Sigmoid colon (tissue), 6 donors: ENCODE measurements at regions not wholly inside any gene's neighbourhood (a gene's known extent, or its start where the extent isn't known, plus 50 kb on each side); places are given as distances from the start of the nearest gene placed in this dataset.

ENCODE experiments used
- DNase-seq: peaks from one replicate; pipeline ENCODE4 v3.0.0-alpha.2; 2019
- H3K27ac ChIP-seq, 4 donors: fragments of 200-600 bp; sonication (generic); one replicate each; pipeline ENCODE4 v1.5.1; 2016 to 2019; ENCODE audit warnings: mild to moderate bottlenecking in 1 of 4
- H3K27me3 ChIP-seq, 3 donors: fragments of 200-600 bp; sonication (generic); one replicate each; pipeline ENCODE4 v1.5.1; 2019; ENCODE audit warnings: mild to moderate bottlenecking in 1 of 3
- H3K36me3 ChIP-seq, 4 donors: fragments of 200-600 bp; sonication (generic); one replicate each; pipeline ENCODE4 v1.5.1; 2016 to 2019
- H3K4me1 ChIP-seq, 4 donors: fragments of 200-600 bp; sonication (generic); one replicate each; pipeline ENCODE4 v1.5.1; 2017 to 2019
- H3K4me3 ChIP-seq, 4 donors: fragments of 200-600 bp; sonication (generic); one replicate each; pipeline ENCODE4 v1.5.1; 2017 to 2019; ENCODE audit warnings: mild to moderate bottlenecking in 2 of 4, moderate library complexity in 1 of 4
- H3K9me3 ChIP-seq, 4 donors: fragments of 200-600 bp in 3 of 4; sonication (generic) in 3 of 4; one replicate each; pipeline versions ENCODE4 v1.5.1 to v1.6.1; 2013 to 2019
- EP300 ChIP-seq, 4 donors: sonication (generic); formaldehyde crosslinking; IDR thresholded peaks; one replicate each; pipeline ENCODE4 v1.6.1; 2017; ENCODE audit warnings: antibody characterized with exemption in 4 of 4
- POLR2A ChIP-seq, 2 donors: fragments of 450-650 bp; IDR thresholded peaks; one replicate each; pipeline ENCODE4 v1.6.1; 2016; ENCODE audit warnings: antibody characterized with exemption in 2 of 2, mild to moderate bottlenecking in 2 of 2, moderate library complexity in 2 of 2
- POLR2AphosphoS5 ChIP-seq, 4 donors: sonication (generic); formaldehyde crosslinking; IDR thresholded peaks; one replicate each; pipeline ENCODE4 v1.6.1; 2017; ENCODE audit warnings: antibody characterized with exemption in 4 of 4
- WGBS, 2 donors: extraction: QIAGEN DNeasy Blood & Tissue Kit; methylation state at CpG; one replicate each; pipeline ENCODE4 v1.1.7; 2013; 5-methylcytosine and 5-hydroxymethylcytosine counted together
- intact Hi-C: fragments of 100-400 bp; cut with DNase I; formaldehyde crosslinking; loops from one replicate; pipeline ENCODE4 v1.15.1; 2023
- TF ChIP-seq, protein P1 (sequence below), 4 experiments: fragments of 450-650 bp in 3 of 4; fragments of 200-600 bp in 1 of 4; IDR thresholded peaks; one replicate each; pipeline ENCODE4 v1.5.1; 2016 to 2019; ENCODE audit warnings: antibody characterized with exemption in 4 of 4, mild to moderate bottlenecking in 3 of 4, moderate library complexity in 2 of 4
- donor health status: healthy with polysubstance abuse.
- donor health status: healthy.

DNA sequence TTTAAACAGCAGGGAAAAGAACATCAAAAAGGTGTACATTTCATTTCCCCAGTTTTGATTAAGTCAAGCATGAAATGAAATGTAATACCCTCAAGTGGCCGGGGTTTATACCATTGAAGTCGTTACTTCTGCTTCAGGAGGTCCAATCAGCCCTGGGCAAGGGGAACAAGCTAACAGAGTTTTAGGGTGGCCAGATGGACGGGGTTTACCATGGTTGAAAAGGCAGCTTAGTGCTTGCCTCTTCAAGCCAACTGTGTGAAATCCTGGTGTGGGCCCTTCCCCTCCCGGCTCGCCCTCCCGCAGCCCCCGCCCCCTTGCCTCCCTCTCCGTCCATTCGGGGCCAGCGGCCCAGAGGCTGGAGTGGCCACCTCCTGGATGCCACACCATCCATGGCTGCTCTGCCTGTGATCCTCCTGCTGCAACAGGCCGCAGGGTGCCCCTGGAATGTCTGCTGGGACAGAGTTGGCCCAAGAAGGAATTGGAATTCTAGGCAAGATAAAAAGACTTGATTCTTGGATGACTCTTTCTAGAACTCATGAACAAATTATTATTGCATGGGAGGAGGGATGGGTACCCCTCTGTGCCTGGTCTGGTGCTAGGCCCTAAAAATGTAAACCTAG, 296.2 kb upstream of the IRX3 start:
- intact Hi-C loops = no loop called here
- 77 to 85% methylated on average over 11 of the region's 11 CpGs for WGBS, 2 donors
- no peaks in the 10 kb centered on the region for H3K4me1 ChIP-seq
- H3K27me3 ChIP-seq = peaks cover 0 to 24% (median 0%) of the 10 kb centered on the region in 3 donors
- H3K9me3 ChIP-seq = no peaks in the 10 kb centered on the region
- TF ChIP-seq POLR2A (IDR thresholded peaks at IDR 0.05) (no peak), EP300 (IDR thresholded peaks at IDR 0.05) (no peak), POLR2AphosphoS5 (IDR thresholded peaks at IDR 0.05) (no peak)
- TF ChIP-seq, protein P1, sequence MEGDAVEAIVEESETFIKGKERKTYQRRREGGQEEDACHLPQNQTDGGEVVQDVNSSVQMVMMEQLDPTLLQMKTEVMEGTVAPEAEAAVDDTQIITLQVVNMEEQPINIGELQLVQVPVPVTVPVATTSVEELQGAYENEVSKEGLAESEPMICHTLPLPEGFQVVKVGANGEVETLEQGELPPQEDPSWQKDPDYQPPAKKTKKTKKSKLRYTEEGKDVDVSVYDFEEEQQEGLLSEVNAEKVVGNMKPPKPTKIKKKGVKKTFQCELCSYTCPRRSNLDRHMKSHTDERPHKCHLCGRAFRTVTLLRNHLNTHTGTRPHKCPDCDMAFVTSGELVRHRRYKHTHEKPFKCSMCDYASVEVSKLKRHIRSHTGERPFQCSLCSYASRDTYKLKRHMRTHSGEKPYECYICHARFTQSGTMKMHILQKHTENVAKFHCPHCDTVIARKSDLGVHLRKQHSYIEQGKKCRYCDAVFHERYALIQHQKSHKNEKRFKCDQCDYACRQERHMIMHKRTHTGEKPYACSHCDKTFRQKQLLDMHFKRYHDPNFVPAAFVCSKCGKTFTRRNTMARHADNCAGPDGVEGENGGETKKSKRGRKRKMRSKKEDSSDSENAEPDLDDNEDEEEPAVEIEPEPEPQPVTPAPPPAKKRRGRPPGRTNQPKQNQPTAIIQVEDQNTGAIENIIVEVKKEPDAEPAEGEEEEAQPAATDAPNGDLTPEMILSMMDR (IDR thresholded peaks at IDR 0.05) = no peak
- H3K36me3 ChIP-seq = no peaks in the 10 kb centered on the region
- no peak overlapping the region for H3K27ac ChIP-seq
- H3K4me3 ChIP-seq = no peak overlapping the region
- no peak for DNase-seq

DNA sequence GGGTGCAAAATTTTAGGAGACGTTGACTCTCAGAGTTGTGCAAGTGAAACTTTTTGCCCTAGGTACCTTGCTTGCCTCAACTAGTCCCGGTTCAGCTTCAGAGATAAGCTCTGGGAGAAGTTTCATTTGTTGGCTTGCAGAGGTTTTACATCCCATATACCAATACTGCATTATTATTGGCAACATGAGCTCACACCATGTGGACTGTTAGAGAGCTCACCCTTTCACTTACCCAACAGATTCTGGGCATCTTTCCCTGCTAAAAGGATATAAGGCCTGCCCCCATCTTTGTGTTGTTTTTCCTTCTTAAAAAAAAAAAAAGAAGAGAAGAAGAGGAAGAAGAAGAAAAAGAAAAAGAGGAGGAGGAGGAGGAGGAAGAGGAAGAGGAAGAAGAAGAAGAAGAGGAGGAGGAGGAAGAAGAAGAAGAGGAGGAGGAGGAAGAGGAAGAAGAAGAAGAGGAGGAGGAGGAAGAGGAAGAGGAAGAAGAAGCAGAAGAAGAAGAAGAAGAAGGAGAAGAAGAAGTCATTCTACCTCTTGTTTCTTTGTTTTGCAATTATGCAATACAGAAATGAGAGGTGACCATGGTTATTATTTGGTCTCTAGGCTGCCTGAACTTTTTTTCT, 292.6 kb upstream of the IRX3 start:
- Histone ChIP-seq H3K27me3 (peaks cover 0 to 41% (median 0%) of the 10 kb centered on the region in 3 donors), H3K4me1 (no peaks in the 10 kb centered on the region)

DNA sequence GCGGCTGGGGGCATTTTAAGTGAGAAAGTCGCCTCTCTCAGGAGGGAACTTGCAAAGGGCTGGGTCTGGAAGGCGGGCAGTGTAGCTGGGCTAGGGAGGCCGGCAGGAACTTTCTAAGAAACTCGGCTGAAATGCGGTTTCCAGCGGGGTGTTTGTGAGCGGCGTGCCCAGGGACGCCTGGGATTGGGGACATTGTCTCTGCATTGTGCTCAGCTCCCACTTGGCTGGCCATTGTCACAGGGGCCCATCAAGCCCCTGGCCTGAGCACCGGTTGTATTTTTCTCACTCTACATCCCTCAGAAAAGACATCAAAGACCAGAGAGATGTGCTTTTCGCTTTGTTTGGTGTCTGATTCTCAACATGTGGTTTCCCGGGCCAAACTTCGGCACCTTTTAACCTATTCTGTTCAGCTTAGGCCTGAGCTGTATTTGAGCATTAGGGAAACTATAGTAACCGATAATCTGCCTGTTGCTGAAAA, 291.1 kb upstream of the IRX3 start:
- Histone ChIP-seq H3K4me1 (no peaks in the 10 kb centered on the region), H3K4me3 (no peak overlapping the region), H3K27me3 (peaks cover 0 to 43% (median 0%) of the 10 kb centered on the region in 3 donors), H3K36me3 (no peaks in the 10 kb centered on the region), H3K9me3 (no peaks in the 10 kb centered on the region), H3K27ac (no peak overlapping the region)
- no peak for DNase-seq
- 36 to 51% methylated on average over 15 of the region's 15 CpGs for WGBS, 2 donors
- TF ChIP-seq EP300 (IDR thresholded peaks at IDR 0.05) = no peak
- no peak for TF ChIP-seq POLR2A (IDR thresholded peaks at IDR 0.05)
- TF ChIP-seq POLR2AphosphoS5 (IDR thresholded peaks at IDR 0.05) = no peak
- TF ChIP-seq, protein P1 (IDR thresholded peaks at IDR 0.05) = no peak
- intact Hi-C loops = no loop called here

More for the DNA sequence above, 292.6 kb upstream of the IRX3 start:
- intact Hi-C loops = no loop called here
- TF ChIP-seq POLR2AphosphoS5 (IDR thresholded peaks at IDR 0.05) = no peak
- TF ChIP-seq EP300 (IDR thresholded peaks at IDR 0.05) = no peak
- TF ChIP-seq, protein P1 (IDR thresholded peaks at IDR 0.05) = no peak
- TF ChIP-seq POLR2A (IDR thresholded peaks at IDR 0.05) = no peak
- WGBS, 2 donors = 73 to 81% methylated on average over 2 of the region's 2 CpGs
- DNase-seq = no peak
- Histone ChIP-seq H3K27ac (no peak overlapping the region), H3K4me3 (no peak overlapping the region), H3K9me3 (no peaks in the 10 kb centered on the region), H3K36me3 (no peaks in the 10 kb centered on the region)

DNA sequence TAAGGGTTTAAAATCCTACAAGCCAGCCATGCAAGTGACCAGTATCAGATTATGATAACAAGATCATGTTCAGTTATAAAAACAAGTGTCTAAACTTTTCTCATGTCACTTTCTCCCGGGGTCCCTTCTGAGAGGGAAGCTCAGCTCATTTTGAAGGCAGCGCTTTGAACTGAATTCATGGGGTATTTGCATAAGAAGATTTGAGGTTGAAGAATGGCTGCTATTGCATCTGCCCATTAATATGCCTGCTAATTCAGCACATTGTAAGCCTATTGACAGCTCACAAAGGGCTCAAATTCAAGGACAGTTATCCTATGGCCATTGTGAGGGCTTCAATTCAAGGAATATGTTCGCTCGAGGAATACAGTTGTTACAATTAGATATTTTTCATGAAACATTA, 290.2 kb upstream of the IRX3 start:
- 72% methylated on average over 4 of the region's 4 CpGs for WGBS, 2 donors

DNA sequence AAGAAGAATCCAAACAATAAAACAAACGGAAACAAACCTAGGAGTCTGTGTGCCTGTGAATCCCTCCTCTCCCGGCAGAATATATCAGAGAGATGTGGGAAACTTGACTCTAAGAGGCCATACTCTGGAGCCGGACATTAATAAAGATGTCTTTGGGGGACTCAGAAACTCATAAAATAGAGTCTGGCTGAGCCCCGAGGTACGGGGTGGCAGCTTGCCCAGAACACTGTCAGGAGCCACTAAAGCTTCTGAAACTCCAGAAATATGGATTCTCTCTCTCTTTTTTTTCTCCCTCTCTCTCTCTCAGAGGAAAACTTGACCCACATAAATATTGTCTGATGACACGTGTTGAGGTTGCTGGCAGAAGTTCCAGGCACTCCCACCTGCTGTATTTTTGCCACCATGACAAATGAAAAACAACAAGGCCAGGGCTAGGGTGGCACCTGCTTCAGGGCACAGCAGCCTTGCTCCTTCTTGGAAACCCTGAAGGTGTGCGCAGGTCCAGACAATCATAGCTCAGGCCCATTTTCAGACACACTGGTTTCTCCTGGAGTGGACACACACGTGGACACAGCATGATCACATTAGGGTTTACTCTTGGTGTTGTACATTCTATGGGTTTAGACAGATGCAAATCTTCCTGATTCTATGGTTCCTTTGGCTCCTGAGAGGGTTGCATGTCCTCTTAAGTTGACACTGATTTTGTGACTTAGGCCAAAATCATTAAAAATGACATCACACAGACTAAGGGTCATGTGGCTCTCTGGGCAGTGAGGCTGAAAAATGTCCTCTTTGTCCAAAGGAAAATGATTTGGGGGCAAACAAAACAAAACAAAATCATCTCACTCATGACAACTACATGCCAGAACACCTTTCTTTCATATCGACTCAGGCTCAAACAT, 282.6 kb upstream of the IRX3 start:
- TF ChIP-seq POLR2A (IDR thresholded peaks at IDR 0.05) = no peak
- TF ChIP-seq, protein P1 (IDR thresholded peaks at IDR 0.05) = no peak
- TF ChIP-seq POLR2AphosphoS5 (IDR thresholded peaks at IDR 0.05) = no peak
- no peak for TF ChIP-seq EP300 (IDR thresholded peaks at IDR 0.05)
- Histone ChIP-seq H3K4me1 (peaks cover 0 to 11% (median 5%) of the 10 kb centered on the region in 4 donors), H3K9me3 (no peaks in the 10 kb centered on the region), H3K4me3 (no peak overlapping the region), H3K27ac (no peak overlapping the region), H3K27me3 (peaks cover 0 to 3% (median 0%) of the 10 kb centered on the region in 3 donors), H3K36me3 (no peaks in the 10 kb centered on the region)
- 53 to 69% methylated on average over 9 of the region's 9 CpGs for WGBS, 2 donors
- intact Hi-C loops = no loop called here
- DNase-seq = no peak

More for the DNA sequence above, 290.2 kb upstream of the IRX3 start:
- TF ChIP-seq POLR2A (IDR thresholded peaks at IDR 0.05) (no peak), EP300 (IDR thresholded peaks at IDR 0.05) (no peak)
- no peak overlapping the region for H3K27ac ChIP-seq
- H3K4me3 ChIP-seq = no peak overlapping the region
- no peaks in the 10 kb centered on the region for H3K9me3 ChIP-seq
- DNase-seq = no peak
- H3K36me3 ChIP-seq = no peaks in the 10 kb centered on the region
- no peaks in the 10 kb centered on the region for H3K4me1 ChIP-seq
- intact Hi-C loops = no loop called here
- peaks cover 0 to 39% (median 0%) of the 10 kb centered on the region in 3 donors for H3K27me3 ChIP-seq
